ENCODE measurements at regions not wholly inside any gene's neighbourhood (a gene's known extent, or its start where the extent isn't known, plus 50 kb on each side); places are given as distances from the start of the nearest gene placed in this dataset.

GRCh38 chr12:65681226-65681625 lies 143.1 kb upstream of the HMGA2 start:
- no peak for DNase-seq (ENCODE audit: low read depth)
- TF ChIP-seq CTCF (conservative IDR thresholded peaks at IDR 0.05; ENCODE audit: low read depth, low read length), result no peak

GRCh38 chr12:65682112-65682511 lies 142.2 kb upstream of the HMGA2 start:
- TF ChIP-seq CTCF (conservative IDR thresholded peaks at IDR 0.05; ENCODE audit: low read depth, low read length), result no peak
- no peak overlapping the region for H3K4me3 ChIP-seq (ENCODE audit: low read depth, low read length)
- DNase-seq (ENCODE audit: low read depth), result no peak

More at GRCh38 chr12:65681226-65681625, 143.1 kb upstream of the HMGA2 start:
- no peak overlapping the region for H3K4me3 ChIP-seq (ENCODE audit: low read depth, low read length)

- DNase-seq (ENCODE audit: low read depth), result no peak
- no peak for TF ChIP-seq CTCF (conservative IDR thresholded peaks at IDR 0.05; ENCODE audit: low read depth, low read length)
Measured at GRCh38 chr12:65684906-65685305, 139.4 kb upstream of the HMGA2 start.

GRCh38 chr12:65685514-65685913 lies 138.8 kb upstream of the HMGA2 start:
- DNase-seq (ENCODE audit: low read depth), result peak; percentile 69
- peak; percentile 71 for TF ChIP-seq CTCF (conservative IDR thresholded peaks at IDR 0.05; ENCODE audit: low read depth, low read length)
- H3K4me3 ChIP-seq (ENCODE audit: low read depth, low read length), result no peak overlapping the region

More at GRCh38 chr12:65684906-65685305, 139.4 kb upstream of the HMGA2 start:
- no peak overlapping the region for H3K4me3 ChIP-seq (ENCODE audit: low read depth, low read length)

- TF ChIP-seq CTCF (conservative IDR thresholded peaks at IDR 0.05; ENCODE audit: low read depth, low read length), result no peak
- no peak overlapping the region for H3K4me3 ChIP-seq (ENCODE audit: low read depth, low read length)
- DNase-seq (ENCODE audit: low read depth), result no peak
Measured at GRCh38 chr12:65689508-65689907, 134.8 kb upstream of the HMGA2 start.

GRCh38 chr12:65690477-65690876 lies 133.8 kb upstream of the HMGA2 start:
- TF ChIP-seq CTCF (conservative IDR thresholded peaks at IDR 0.05; ENCODE audit: low read depth, low read length), result no peak
- no peak for DNase-seq (ENCODE audit: low read depth)
- no peak overlapping the region for H3K4me3 ChIP-seq (ENCODE audit: low read depth, low read length)

GRCh38 chr12:65694130-65694529 lies 130.2 kb upstream of the HMGA2 start:
- no peak for TF ChIP-seq CTCF (conservative IDR thresholded peaks at IDR 0.05; ENCODE audit: low read depth, low read length)
- DNase-seq (ENCODE audit: low read depth), result no peak

More at GRCh38 chr12:65694130-65694529, 130.2 kb upstream of the HMGA2 start:
- no peak overlapping the region for H3K4me3 ChIP-seq (ENCODE audit: low read depth, low read length)
